Nephron progenitor cell (in vitro differentiated cells): ENCODE measurements at regions not wholly inside any gene's neighbourhood (a gene's known extent, or its start where the extent isn't known, plus 50 kb on each side); places are given as distances from the start of the nearest gene placed in this dataset.

ENCODE experiments used
- DNase-seq: peaks from one replicate; pipeline ENCODE4 v3.0.0; 2021
- H3K27ac Mint-ChIP-seq: 2 replicates; pipeline ENCODE4 v1.8.0; 2021; ENCODE audit warnings: mild to moderate bottlenecking, moderate library complexity, mixed read lengths
- H3K27me3 Mint-ChIP-seq: 2 replicates; pipeline ENCODE4 v1.8.0; 2021; ENCODE audit warnings: mild to moderate bottlenecking, low read depth, mixed read lengths; ENCODE audit not compliant: poor library complexity
- H3K36me3 Mint-ChIP-seq: 2 replicates; pipeline ENCODE4 v1.8.0; 2021; ENCODE audit warnings: low read depth, mixed read lengths
- H3K4me1 Mint-ChIP-seq: 2 replicates; pipeline ENCODE4 v1.8.0; 2021; ENCODE audit warnings: mixed read lengths
- H3K4me3 Mint-ChIP-seq: 2 replicates; pipeline ENCODE4 v1.8.0; 2021; ENCODE audit warnings: mild to moderate bottlenecking, moderate library complexity, mixed read lengths
- H3K9me3 Mint-ChIP-seq: 2 replicates; pipeline ENCODE4 v1.8.0; 2021; ENCODE audit warnings: mild to moderate bottlenecking, moderate library complexity, mixed read lengths
- TF ChIP-seq, protein P1 (sequence below): fragments of 200-600 bp; sonication (generic); IDR thresholded peaks from 2 replicates; pipeline ENCODE4 v1.5.0; 2021; ENCODE audit warnings: antibody characterized with exemption

DNA sequence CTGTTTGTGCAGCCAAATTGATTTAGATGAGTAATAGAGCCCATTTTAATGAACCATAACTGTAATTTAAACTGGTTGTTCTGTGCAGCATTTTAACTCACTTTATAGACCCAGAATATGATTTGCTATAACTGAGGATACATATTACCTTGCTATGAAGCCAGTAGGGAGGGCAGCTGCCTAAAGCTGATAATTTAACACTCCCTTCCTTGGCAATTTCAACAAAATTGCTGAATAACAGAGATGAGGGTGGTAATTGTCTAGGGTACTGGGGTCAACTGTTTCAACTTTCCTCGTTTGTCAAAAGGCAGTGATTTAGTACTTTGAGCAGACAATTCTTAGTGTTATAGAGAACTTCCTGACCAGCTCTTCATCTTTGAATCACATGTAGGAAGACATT is 304.9 kb upstream of the POU1F1 start:
- Mint-ChIP-seq H3K27ac (no peak overlapping the region), H3K27me3 (no peaks in the 10 kb centered on the region), H3K9me3 (no peaks in the 10 kb centered on the region), H3K36me3 (no peaks in the 10 kb centered on the region), H3K4me3 (no peak overlapping the region), H3K4me1 (no peaks in the 10 kb centered on the region)
- TF ChIP-seq, protein P1, sequence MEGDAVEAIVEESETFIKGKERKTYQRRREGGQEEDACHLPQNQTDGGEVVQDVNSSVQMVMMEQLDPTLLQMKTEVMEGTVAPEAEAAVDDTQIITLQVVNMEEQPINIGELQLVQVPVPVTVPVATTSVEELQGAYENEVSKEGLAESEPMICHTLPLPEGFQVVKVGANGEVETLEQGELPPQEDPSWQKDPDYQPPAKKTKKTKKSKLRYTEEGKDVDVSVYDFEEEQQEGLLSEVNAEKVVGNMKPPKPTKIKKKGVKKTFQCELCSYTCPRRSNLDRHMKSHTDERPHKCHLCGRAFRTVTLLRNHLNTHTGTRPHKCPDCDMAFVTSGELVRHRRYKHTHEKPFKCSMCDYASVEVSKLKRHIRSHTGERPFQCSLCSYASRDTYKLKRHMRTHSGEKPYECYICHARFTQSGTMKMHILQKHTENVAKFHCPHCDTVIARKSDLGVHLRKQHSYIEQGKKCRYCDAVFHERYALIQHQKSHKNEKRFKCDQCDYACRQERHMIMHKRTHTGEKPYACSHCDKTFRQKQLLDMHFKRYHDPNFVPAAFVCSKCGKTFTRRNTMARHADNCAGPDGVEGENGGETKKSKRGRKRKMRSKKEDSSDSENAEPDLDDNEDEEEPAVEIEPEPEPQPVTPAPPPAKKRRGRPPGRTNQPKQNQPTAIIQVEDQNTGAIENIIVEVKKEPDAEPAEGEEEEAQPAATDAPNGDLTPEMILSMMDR = no peak
- DNase-seq = no peak

DNA sequence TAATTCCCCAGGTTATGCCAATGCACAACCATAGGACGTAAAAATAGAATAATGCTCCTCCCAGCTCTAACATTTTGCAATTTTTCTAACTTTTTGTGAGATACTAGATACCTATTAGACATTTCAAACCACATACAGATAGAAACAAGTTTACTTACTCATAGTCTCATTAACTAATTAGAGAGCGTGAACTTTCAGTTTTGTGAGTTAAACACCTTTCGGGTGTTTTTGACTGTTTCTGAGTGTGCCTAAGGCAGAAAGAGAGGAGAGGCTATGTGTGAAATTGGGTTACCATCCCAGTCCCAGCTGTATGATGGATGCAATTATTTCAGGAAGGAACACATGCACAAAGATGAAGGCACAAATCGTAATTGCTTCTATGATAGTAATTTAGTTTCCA is 300.4 kb upstream of the POU1F1 start:
- H3K4me3 Mint-ChIP-seq = no peak overlapping the region
- DNase-seq = no peak
- TF ChIP-seq, protein P1 = no peak
- no peak overlapping the region for H3K27ac Mint-ChIP-seq
- H3K27me3 Mint-ChIP-seq = no peaks in the 10 kb centered on the region
- H3K9me3 Mint-ChIP-seq = no peaks in the 10 kb centered on the region
- H3K4me1 Mint-ChIP-seq = no peaks in the 10 kb centered on the region
- no peaks in the 10 kb centered on the region for H3K36me3 Mint-ChIP-seq

- Mint-ChIP-seq H3K4me1 (no peaks in the 10 kb centered on the region), H3K27ac (no peak overlapping the region), H3K9me3 (no peaks in the 10 kb centered on the region), H3K27me3 (no peaks in the 10 kb centered on the region), H3K4me3 (no peak overlapping the region), H3K36me3 (no peaks in the 10 kb centered on the region)
- TF ChIP-seq, protein P1 = no peak
- no peak for DNase-seq
Observed at GRCh38 chr3:87575550-87575949, 299.2 kb upstream of the POU1F1 start.

GRCh38 chr3:87568331-87568730 is 291.9 kb upstream of the POU1F1 start:
- H3K9me3 Mint-ChIP-seq = no peaks in the 10 kb centered on the region
- H3K27ac Mint-ChIP-seq = no peak overlapping the region
- no peak for DNase-seq
- TF ChIP-seq, protein P1 = no peak
- H3K27me3 Mint-ChIP-seq = no peaks in the 10 kb centered on the region
- no peaks in the 10 kb centered on the region for H3K4me1 Mint-ChIP-seq
- H3K4me3 Mint-ChIP-seq = no peak overlapping the region
- H3K36me3 Mint-ChIP-seq = no peaks in the 10 kb centered on the region

GRCh38 chr3:87564438-87564837 is 288.1 kb upstream of the POU1F1 start:
- no peak overlapping the region for H3K27ac Mint-ChIP-seq

GRCh38 chr3:87563712-87564111 is 287.3 kb upstream of the POU1F1 start:
- TF ChIP-seq, protein P1 = no peak
- no peak overlapping the region for H3K27ac Mint-ChIP-seq
- no peaks in the 10 kb centered on the region for H3K27me3 Mint-ChIP-seq
- H3K4me3 Mint-ChIP-seq = no peak overlapping the region
- H3K36me3 Mint-ChIP-seq = no peaks in the 10 kb centered on the region
- no peaks in the 10 kb centered on the region for H3K9me3 Mint-ChIP-seq
- H3K4me1 Mint-ChIP-seq = no peaks in the 10 kb centered on the region
- no peak for DNase-seq

More at GRCh38 chr3:87564438-87564837, 288.1 kb upstream of the POU1F1 start:
- Mint-ChIP-seq H3K4me3 (no peak overlapping the region), H3K36me3 (no peaks in the 10 kb centered on the region), H3K4me1 (no peaks in the 10 kb centered on the region), H3K27me3 (no peaks in the 10 kb centered on the region), H3K9me3 (no peaks in the 10 kb centered on the region)
- TF ChIP-seq, protein P1 = no peak
- no peak for DNase-seq
